Esophagus muscularis mucosa (tissue), 4 donors: ENCODE measurements at regions not wholly inside any gene's neighbourhood (a gene's known extent, or its start where the extent isn't known, plus 50 kb on each side); places are given as distances from the start of the nearest gene placed in this dataset.

Source experiments
- DNase-seq: peaks from one replicate; pipeline ENCODE4 v3.0.0-alpha.2; 2017; ENCODE audit errors: extremely low spot score
- H3K27ac ChIP-seq, 4 donors: fragments of 200-600 bp; sonication (generic); replicated peaks in 1 of 4; 1 replicate in 3 of 4; 2 replicates in 1 of 4; pipeline ENCODE4 v1.5.1; 2016 to 2019; ENCODE audit warnings: mild to moderate bottlenecking in 1 of 4
- H3K27me3 ChIP-seq, 4 donors: fragments of 200-600 bp; sonication (generic); one replicate each; pipeline versions ENCODE4 v1.5.1 to v1.6.0; 2016 to 2019
- H3K36me3 ChIP-seq, 4 donors: fragments of 200-600 bp; sonication (generic); one replicate each; pipeline ENCODE4 v1.5.1; 2016 to 2019
- H3K4me1 ChIP-seq, 4 donors: fragments of 200-600 bp; sonication (generic); one replicate each; pipeline ENCODE4 v1.5.1; 2016 to 2019
- H3K4me3 ChIP-seq, 4 donors: fragments of 200-600 bp; sonication (generic); 1 replicate in 2 of 4; 2 replicates in 2 of 4; pipeline ENCODE4 v1.5.1; 2016 to 2019; ENCODE audit warnings: mild to moderate bottlenecking in 4 of 4, moderate library complexity in 1 of 4
- H3K9me3 ChIP-seq, 4 donors: fragments of 200-600 bp; sonication (generic); 1 replicate in 3 of 4; 2 replicates in 1 of 4; pipeline ENCODE4 v1.5.1; 2016 to 2019
- CTCF ChIP-seq, 3 experiments: fragments of 200-600 bp in 2 of 3; fragments of 450-650 bp in 1 of 3; sonication (generic) in 2 of 3; IDR thresholded peaks; one replicate each; pipeline ENCODE4 v1.5.1; 2017 to 2019; ENCODE audit warnings: antibody characterized with exemption in 3 of 3, mild to moderate bottlenecking in 2 of 3, moderate library complexity in 1 of 3
- EP300 ChIP-seq: sonication (generic); formaldehyde crosslinking; IDR thresholded peaks from one replicate; pipeline ENCODE4 v1.6.1; 2017; ENCODE audit warnings: antibody characterized with exemption
- POLR2A ChIP-seq: fragments of 450-650 bp; IDR thresholded peaks from one replicate; pipeline ENCODE4 v1.6.1; 2017; ENCODE audit warnings: antibody characterized with exemption, moderate library complexity, mild to moderate bottlenecking, low read depth
- POLR2AphosphoS5 ChIP-seq, 2 donors: sonication (generic); formaldehyde crosslinking; IDR thresholded peaks; one replicate each; pipeline ENCODE4 v1.6.1; 2017; ENCODE audit warnings: antibody characterized with exemption in 2 of 2
- WGBS: methylation state at CpG from one replicate; pipeline ENCODE4 v1.1.5; 2018; 5-methylcytosine and 5-hydroxymethylcytosine counted together
- intact Hi-C: fragments of 100-400 bp; cut with DNase I; formaldehyde crosslinking; loops from one replicate; pipeline ENCODE4 v1.15.1; 2023

GRCh38 chr19:34838753-34839431 lies 65.9 kb upstream of the ZNF599 start:
- Histone ChIP-seq H3K4me1 (peaks cover 13 to 18% (median 15%) of the 10 kb centered on the region in 4 donors), H3K36me3 (no peaks in the 10 kb centered on the region), H3K9me3 (no peaks in the 10 kb centered on the region), H3K4me3 (peak overlapping the region; percentile 16 to 39 (median 24)), H3K27ac (no peak overlapping the region), H3K27me3 (peaks cover 0 to 48% (median 4%) of the 10 kb centered on the region in 4 donors)
- DNase-seq: no peak
- intact Hi-C loops: no loop called here
- WGBS: 14% methylated on average over 9 of the region's 43 CpGs
- TF ChIP-seq POLR2A (no peak), POLR2AphosphoS5 (IDR thresholded peaks at IDR 0.05) (no peak), EP300 (no peak), CTCF (IDR thresholded peaks at IDR 0.05) (no peak)

DNA sequence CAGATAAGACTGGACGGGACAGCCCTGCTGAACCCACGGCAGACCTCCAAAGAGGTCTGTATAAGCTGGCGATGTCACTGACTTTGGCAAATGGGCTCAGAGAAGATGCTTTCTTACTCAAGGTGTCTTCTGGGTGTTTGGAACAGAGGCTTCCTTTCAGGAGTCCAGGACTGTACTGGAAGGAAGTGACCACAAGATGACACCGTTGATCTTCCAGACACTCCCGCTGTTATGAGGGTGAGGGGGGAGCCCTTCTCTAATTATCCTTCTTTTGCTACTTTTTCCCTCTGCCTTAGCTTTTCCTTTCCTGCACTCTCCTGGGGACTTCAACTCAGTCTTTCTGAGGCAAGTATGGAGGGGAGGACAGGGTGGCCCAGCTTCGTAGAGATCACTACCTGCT lies 65.2 kb upstream of the ZNF599 start:
- H3K36me3 ChIP-seq: no peaks in the 10 kb centered on the region
- H3K9me3 ChIP-seq: no peaks in the 10 kb centered on the region
- 50% methylated on average over 6 of the region's 6 CpGs for WGBS
- H3K4me1 ChIP-seq: peaks cover 13 to 18% (median 15%) of the 10 kb centered on the region in 4 donors
- DNase-seq: no peak
- peak overlapping the region; percentile 16 to 39 (median 24) for H3K4me3 ChIP-seq
- H3K27ac ChIP-seq: peak overlapping the region in 2 of 4 donors; percentile 41 to 54
- H3K27me3 ChIP-seq: peaks cover 0 to 49% (median 4%) of the 10 kb centered on the region in 4 donors
- intact Hi-C loops: no loop called here
- TF ChIP-seq POLR2A (no peak), EP300 (no peak), POLR2AphosphoS5 (IDR thresholded peaks at IDR 0.05) (no peak), CTCF (IDR thresholded peaks at IDR 0.05) (no peak)

DNA sequence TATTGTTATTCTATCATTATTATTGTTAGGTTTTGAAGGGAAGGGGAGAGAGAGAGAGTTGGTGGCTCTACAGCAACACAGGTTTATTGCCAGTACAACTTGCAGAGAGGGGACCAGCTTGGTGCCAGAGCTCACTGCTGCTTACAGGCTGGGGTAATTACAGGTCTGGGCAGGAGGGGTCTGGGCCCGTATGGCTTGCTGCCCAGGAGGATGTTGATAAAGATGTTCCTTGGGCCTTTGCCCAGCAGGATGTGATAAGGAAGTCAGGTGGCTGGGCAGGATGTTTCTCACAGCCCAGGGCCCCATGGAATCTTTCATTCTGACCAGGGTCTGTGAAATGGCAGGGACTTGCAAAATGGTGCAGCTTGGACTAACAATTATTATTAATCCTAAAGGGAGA lies 64.2 kb upstream of the ZNF599 start:
- Histone ChIP-seq H3K36me3 (no peaks in the 10 kb centered on the region), H3K27ac (peak overlapping the region in 2 of 4 donors; percentile 41 to 54), H3K4me3 (no peak overlapping the region), H3K27me3 (peaks cover 0 to 58% (median 4%) of the 10 kb centered on the region in 4 donors), H3K4me1 (peaks cover 13 to 18% (median 15%) of the 10 kb centered on the region in 4 donors), H3K9me3 (no peaks in the 10 kb centered on the region)
- no peak for DNase-seq
- no peak for TF ChIP-seq POLR2A
- peak in 1 of 2 donors; percentile 12 for TF ChIP-seq POLR2AphosphoS5 (IDR thresholded peaks at IDR 0.05)
- intact Hi-C loops: no loop called here
- 22% methylated on average over 1 of the region's 1 CpG for WGBS

DNA sequence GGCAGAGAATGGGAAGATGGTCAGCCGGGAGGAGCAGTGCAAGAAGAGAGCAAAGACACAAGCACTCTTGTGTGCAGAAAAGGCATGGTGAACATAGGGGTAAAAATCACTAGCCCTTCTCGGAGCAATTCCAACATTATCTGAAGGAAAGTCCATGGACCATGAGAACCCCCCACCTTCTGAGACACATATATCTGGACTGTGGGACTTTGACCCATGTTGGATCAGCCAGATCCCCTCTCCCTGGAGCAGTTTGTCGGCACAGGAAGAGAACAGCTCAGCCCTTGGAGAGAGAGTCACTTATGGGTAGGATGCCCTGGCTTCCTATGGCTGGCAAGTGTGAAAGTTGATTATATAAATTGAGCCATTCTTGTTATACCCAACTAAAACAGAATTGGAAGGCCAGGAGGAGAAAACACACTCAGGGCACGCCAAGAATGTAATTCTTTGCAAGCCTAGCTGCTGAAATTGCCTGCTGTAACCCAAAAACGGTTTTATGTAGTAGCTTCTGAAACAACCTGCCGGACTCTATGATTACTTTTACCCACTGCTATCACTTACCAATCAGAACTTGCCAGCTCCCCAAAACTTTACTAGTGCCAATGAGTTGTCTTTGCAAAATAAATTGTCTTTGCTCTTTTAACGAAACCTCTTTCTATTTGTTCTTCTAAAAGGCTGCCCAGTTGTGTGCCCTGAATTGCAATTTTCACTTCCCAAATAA lies 62.8 kb upstream of the ZNF599 start:
- WGBS: 76% methylated on average over 7 of the region's 7 CpGs
- TF ChIP-seq POLR2AphosphoS5 (IDR thresholded peaks at IDR 0.05) (no peak), POLR2A (no peak), CTCF (IDR thresholded peaks at IDR 0.05) (no peak), EP300 (no peak)
- Histone ChIP-seq H3K27ac (no peak overlapping the region), H3K9me3 (no peaks in the 10 kb centered on the region), H3K36me3 (no peaks in the 10 kb centered on the region), H3K27me3 (peaks cover 0 to 54% (median 4%) of the 10 kb centered on the region in 4 donors), H3K4me1 (peaks cover 13 to 18% (median 15%) of the 10 kb centered on the region in 4 donors), H3K4me3 (no peak overlapping the region)
- intact Hi-C loops: no loop called here
- no peak for DNase-seq

GRCh38 chr19:34834472-34835061 lies 61.6 kb upstream of the ZNF599 start:
- Histone ChIP-seq H3K27ac (no peak overlapping the region), H3K4me3 (no peak overlapping the region), H3K4me1 (peaks cover 13 to 18% (median 15%) of the 10 kb centered on the region in 4 donors), H3K27me3 (peaks cover 0 to 44% (median 4%) of the 10 kb centered on the region in 4 donors), H3K36me3 (no peaks in the 10 kb centered on the region), H3K9me3 (no peaks in the 10 kb centered on the region)
- TF ChIP-seq EP300 (no peak), POLR2AphosphoS5 (IDR thresholded peaks at IDR 0.05) (no peak), POLR2A (no peak), CTCF (IDR thresholded peaks at IDR 0.05) (no peak)
- intact Hi-C loops: no loop called here
- no peak for DNase-seq
- 84% methylated on average over 7 of the region's 7 CpGs for WGBS
